ENCODE measurements at regions not wholly inside any gene's neighbourhood (a gene's known extent, or its start where the extent isn't known, plus 50 kb on each side); places are given as distances from the start of the nearest gene placed in this dataset.

DNA sequence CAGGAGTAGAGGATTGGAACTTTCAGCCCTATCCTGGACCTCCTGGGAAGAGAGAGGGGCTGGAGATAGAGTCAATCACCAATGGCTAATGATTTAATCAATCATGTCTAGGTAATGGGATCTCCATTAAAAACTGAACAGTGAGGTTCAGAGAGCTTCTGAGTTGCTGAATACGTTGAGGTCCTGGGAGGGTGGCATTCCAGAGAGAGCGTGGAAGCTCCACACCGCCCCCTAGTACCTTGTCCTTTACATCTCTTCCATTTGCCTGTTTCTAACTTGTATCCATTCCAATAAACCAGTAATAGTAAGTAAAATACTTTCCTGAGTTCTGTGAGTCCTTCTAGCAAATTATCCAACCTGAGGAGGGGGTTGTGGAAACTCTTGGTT lies 101.7 kb downstream of the B3GNT2 start:
- no peak overlapping the region for H3K4me3 ChIP-seq
- no peak overlapping the region for H3K27ac ChIP-seq
- H3K36me3 ChIP-seq, result no peaks in the 10 kb centered on the region
- no peaks in the 10 kb centered on the region for H3K27me3 ChIP-seq
- peaks cover 0 to 17% (median 5%) of the 10 kb centered on the region in 4 donors for H3K4me1 ChIP-seq
- H3K9me3 ChIP-seq, result no peaks in the 10 kb centered on the region
- 67 to 69% methylated on average over 3 of the region's 3 CpGs for WGBS, 2 donors
- no peak for DNase-seq (ENCODE audit: low spot score in 2 of 2)
- TF ChIP-seq EP300 (IDR thresholded peaks at IDR 0.05), result no peak
- no peak for TF ChIP-seq CTCF (IDR thresholded peaks at IDR 0.05)
- no peak for TF ChIP-seq POLR2A (IDR thresholded peaks at IDR 0.05)

DNA sequence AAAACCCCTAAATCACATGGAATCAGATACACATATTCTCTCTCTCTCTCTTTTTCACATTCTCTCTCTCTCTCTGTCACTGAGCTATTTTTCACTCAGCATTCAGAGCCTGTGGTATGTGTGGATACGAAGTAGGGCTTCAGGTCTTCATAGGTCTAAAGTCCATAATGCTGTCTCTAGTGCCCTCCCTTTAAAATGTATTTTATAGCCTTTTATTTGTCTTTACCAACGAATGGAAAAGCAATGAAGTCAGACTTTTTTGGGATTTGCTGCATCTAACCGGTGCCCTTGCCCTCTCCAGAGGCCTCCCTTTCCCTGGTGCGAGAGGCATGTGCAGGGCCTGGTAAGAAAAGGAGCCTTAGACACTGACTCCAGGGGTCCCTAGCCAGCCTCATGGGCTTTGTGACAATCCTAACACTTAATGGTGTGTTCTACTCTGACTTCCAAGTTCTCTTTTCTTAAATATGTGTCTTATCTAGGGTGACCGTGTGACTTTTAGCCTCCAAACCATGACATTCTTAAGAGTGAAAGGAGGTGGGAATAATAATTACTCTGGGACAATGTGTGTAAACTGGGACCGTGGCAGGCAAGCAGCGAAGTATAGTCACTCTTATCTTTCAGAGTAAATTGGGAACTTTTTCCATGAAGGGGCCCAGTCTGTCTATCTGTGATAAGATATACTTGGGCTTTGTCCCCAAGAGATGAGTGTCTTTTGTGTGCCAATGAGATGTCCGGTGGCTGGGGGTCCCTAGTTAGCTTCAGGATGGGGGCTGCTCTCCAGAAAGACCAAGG lies 101.1 kb downstream of the B3GNT2 start:
- Histone ChIP-seq H3K4me3 (no peak overlapping the region), H3K27ac (no peak overlapping the region), H3K36me3 (no peaks in the 10 kb centered on the region), H3K4me1 (peaks cover 0 to 23% (median 7%) of the 10 kb centered on the region in 4 donors), H3K9me3 (no peaks in the 10 kb centered on the region), H3K27me3 (no peaks in the 10 kb centered on the region)
- TF ChIP-seq POLR2A (IDR thresholded peaks at IDR 0.05), result no peak
- TF ChIP-seq CTCF (IDR thresholded peaks at IDR 0.05), result no peak
- WGBS, 2 donors, result 85 to 87% methylated on average over 8 of the region's 8 CpGs
- DNase-seq (ENCODE audit: low spot score in 2 of 2), result no peak

DNA sequence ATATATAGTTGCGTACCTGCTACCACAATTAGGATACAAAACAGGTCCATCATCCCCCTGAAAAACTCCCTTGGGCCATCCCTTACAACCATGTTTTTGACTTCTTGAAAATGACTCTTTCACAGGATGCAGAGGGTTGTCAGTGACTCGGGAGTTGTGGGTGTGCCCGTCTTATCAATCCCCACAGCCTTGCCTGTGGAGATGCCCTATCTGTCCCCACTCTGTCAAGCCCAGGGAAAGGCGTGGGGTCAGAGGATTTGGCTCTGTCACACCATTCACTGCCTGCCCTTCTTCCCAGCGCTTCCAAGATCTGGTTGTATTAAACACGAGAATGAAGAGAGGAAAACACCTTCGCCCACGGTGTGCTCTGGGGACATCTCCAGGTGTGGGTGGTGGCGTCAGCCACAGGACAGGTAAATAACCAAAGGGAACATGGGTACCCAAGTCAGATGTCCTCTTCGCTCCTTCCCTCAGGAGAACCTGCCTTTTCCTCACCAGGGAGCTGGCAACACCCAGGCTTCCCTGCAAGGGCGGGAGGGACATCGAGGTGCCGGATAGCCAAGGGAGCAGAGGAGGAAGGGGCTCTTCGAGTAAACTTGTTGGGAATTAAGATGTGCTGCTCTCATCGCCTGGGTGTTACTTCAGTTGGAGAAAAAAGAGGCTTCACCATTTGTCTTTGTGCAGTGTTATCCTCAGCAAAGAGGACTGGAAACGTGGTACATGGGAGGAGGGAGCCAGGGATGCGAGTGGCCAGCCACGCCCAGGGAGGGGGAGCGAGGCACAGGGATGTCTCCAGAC lies 100.3 kb downstream of the B3GNT2 start:
- Histone ChIP-seq H3K27ac (no peak overlapping the region), H3K27me3 (no peaks in the 10 kb centered on the region), H3K9me3 (no peaks in the 10 kb centered on the region), H3K4me3 (no peak overlapping the region), H3K36me3 (no peaks in the 10 kb centered on the region), H3K4me1 (peaks cover 0 to 31% (median 7%) of the 10 kb centered on the region in 4 donors)
- WGBS, 2 donors, result 85 to 89% methylated on average over 19 of the region's 19 CpGs
- no peak for TF ChIP-seq CTCF (IDR thresholded peaks at IDR 0.05)
- no peak for TF ChIP-seq EP300 (IDR thresholded peaks at IDR 0.05)
- TF ChIP-seq POLR2A (IDR thresholded peaks at IDR 0.05), result no peak
- DNase-seq (ENCODE audit: low spot score in 2 of 2), result no peak

DNA sequence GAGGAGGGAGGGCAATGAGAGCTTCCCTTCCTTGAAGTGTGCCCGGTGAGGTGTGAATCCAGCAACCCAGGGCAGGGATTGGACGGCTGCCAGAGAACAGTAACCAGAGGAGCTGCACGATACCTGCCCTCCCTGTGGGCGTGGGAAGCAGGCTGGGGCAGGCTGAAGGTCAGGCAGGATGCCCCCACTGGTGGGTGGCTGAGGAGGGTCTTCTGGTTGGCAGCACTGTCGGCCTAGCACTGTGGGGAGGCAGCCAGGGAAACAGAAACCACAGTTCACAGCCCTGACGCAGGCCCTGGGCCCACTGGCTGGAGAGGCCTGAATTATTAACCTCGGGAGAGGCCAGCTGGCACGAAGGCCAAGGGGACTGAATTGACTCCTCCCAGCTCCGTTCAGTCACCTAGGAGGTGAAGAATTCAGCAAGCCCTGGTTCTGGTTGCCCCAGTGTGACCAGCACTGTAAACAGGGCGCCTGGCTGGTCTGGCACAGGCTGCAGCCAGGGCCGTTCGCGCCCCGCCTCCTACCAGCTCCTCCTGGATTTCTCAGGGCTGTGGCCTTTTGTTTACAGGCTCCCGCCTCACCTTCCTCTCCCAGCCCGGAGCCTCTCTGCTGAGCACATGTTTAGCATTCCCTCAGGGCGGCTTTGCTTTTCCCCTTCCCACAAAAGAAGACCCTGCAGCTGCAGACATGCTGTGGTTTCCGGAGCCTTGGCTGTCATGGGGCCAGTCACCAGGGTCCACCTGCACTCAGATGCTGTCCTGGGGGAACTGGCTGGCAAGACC lies 97.8 kb downstream of the B3GNT2 start:
- DNase-seq (ENCODE audit: low spot score in 2 of 2), result peak; percentile 30 to 40
- Histone ChIP-seq H3K4me3 (peak overlapping the region in 1 of 4 donors; percentile 4), H3K27me3 (no peaks in the 10 kb centered on the region), H3K27ac (peak overlapping the region; percentile 37 to 74 (median 50)), H3K9me3 (no peaks in the 10 kb centered on the region), H3K36me3 (no peaks in the 10 kb centered on the region), H3K4me1 (peaks cover 0 to 36% (median 7%) of the 10 kb centered on the region in 4 donors)
- TF ChIP-seq CTCF (IDR thresholded peaks at IDR 0.05) (no peak), EP300 (IDR thresholded peaks at IDR 0.05) (no peak), POLR2A (IDR thresholded peaks at IDR 0.05) (no peak)
- 31 to 36% methylated on average over 16 to 17 of the region's 18 CpGs for WGBS, 2 donors

All from tibial nerve (tissue), 4 donors.